ENCODE measurements at regions not wholly inside any gene's neighbourhood (a gene's known extent, or its start where the extent isn't known, plus 50 kb on each side); places are given as distances from the start of the nearest gene placed in this dataset.
"Not testable (repeated sequence)": the region's sequence is repeated elsewhere in the genome, so short reads cannot be mapped to it uniquely, and the experiment has no call there.

- H3K4me1 ChIP-seq (ENCODE audit: insufficient read depth, low read length) = no peaks in the 10 kb centered on the region
- H3K27ac ChIP-seq (ENCODE audit: low read depth, low read length) = no peak overlapping the region
- H3K9ac ChIP-seq (ENCODE audit: low read length) = no peak overlapping the region
- H3K9me3 ChIP-seq (ENCODE audit: low read length) = no peaks in the 10 kb centered on the region
- H3K36me3 ChIP-seq (ENCODE audit: insufficient read depth, low read length) = no peaks in the 10 kb centered on the region
- H3K4me3 ChIP-seq (ENCODE audit: low read depth in 1 of 2, low read length in 2 of 2) = no peak overlapping the region
- H3K27me3 ChIP-seq (ENCODE audit: control insufficient read depth in 1 of 2, insufficient read depth in 2 of 2, low read length in 2 of 2) = no peaks in the 10 kb centered on the region
Observed at GRCh38 chr4:18105030-18106011, 83.8 kb upstream of the LCORL start.

GRCh38 chr4:18103876-18104605 is 82.5 kb upstream of the LCORL start:
- Histone ChIP-seq H3K9ac (ENCODE audit: low read length) (no peak overlapping the region), H3K36me3 (ENCODE audit: insufficient read depth, low read length) (no peaks in the 10 kb centered on the region), H3K4me1 (ENCODE audit: insufficient read depth, low read length) (no peaks in the 10 kb centered on the region), H3K27me3 (ENCODE audit: control insufficient read depth in 1 of 2, insufficient read depth in 2 of 2, low read length in 2 of 2) (no peaks in the 10 kb centered on the region), H3K4me3 (ENCODE audit: low read depth in 1 of 2, low read length in 2 of 2) (no peak overlapping the region), H3K9me3 (ENCODE audit: low read length) (no peaks in the 10 kb centered on the region), H3K27ac (ENCODE audit: low read depth, low read length) (no peak overlapping the region)

DNA sequence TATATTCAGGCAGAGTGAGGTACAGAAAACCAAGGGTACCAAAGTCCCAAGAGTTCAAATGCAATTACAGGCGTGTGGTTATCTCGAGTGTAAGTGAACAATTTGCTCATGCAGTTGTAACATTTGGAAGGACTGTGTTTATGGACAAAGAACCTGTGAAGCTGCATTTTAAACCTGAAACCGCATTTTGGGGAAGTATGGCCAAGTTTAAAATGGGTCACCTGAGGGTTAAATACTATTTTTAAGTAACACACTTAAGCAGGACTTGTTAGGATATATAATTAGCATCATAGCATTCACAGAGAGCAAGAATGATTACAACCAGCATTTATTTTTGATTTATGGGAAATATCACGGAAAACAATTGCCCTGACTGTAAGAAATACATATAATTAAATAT is 79.1 kb upstream of the LCORL start:
- Histone ChIP-seq H3K27me3 (ENCODE audit: control insufficient read depth in 1 of 2, insufficient read depth in 2 of 2, low read length in 2 of 2) (no peaks in the 10 kb centered on the region), H3K4me1 (ENCODE audit: insufficient read depth, low read length) (no peaks in the 10 kb centered on the region), H3K27ac (ENCODE audit: low read depth, low read length) (no peak overlapping the region), H3K9me3 (ENCODE audit: low read length) (no peaks in the 10 kb centered on the region), H3K36me3 (ENCODE audit: insufficient read depth, low read length) (no peaks in the 10 kb centered on the region), H3K4me3 (ENCODE audit: low read depth in 1 of 2, low read length in 2 of 2) (no peak overlapping the region), H3K9ac (ENCODE audit: low read length) (no peak overlapping the region)

DNA sequence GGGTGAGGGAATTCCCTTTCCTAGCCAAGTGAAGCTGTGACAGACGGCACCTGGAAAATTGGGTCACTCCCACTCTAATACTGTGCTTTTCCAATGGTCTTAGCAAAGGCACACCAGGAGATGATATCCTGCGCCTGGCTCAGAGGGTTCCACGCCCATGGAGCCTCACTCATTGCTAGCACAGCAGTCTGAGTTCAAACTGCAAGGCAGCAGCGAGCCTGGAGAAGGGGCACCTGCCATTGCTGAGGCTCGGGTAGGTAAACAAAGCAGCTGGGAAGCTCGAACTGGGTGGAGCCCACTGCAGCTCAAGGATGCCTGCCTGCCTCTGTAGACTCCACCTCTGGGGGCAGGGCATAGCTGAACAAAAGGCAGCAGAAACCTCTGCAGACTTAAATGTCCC is 68.9 kb upstream of the LCORL start:
- H3K9ac ChIP-seq (ENCODE audit: low read length); H3K4me1 ChIP-seq (ENCODE audit: insufficient read depth, low read length); H3K9me3 ChIP-seq (ENCODE audit: low read length); H3K27ac ChIP-seq (ENCODE audit: low read depth, low read length); H3K36me3 ChIP-seq (ENCODE audit: insufficient read depth, low read length); H3K4me3 ChIP-seq (ENCODE audit: low read depth in 1 of 2, low read length in 2 of 2); H3K27me3 ChIP-seq (ENCODE audit: control insufficient read depth in 1 of 2, insufficient read depth in 2 of 2, low read length in 2 of 2): not testable (repeated sequence)

DNA sequence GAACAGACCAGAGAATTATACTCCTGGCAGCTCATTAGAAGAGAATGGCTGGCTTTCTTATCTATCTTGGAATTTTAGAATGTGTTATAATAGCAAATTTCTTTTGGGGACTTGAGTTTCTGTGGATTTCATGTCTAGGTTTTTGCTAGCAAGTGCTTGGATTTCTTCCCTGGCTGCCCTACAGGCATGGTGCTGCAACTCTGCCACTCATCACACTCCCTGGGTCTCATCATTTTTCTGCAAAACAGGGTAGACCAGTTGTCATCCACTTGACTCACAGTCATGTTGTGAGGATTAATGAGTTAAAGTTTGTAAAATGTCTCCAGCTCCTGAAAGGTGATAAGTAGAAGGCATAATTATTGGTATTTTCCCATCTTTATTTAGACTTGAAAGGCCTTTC is 60.7 kb upstream of the LCORL start:
- Histone ChIP-seq H3K9me3 (ENCODE audit: low read length) (no peaks in the 10 kb centered on the region), H3K4me1 (ENCODE audit: insufficient read depth, low read length) (no peaks in the 10 kb centered on the region), H3K9ac (ENCODE audit: low read length) (no peak overlapping the region), H3K4me3 (ENCODE audit: low read depth in 1 of 2, low read length in 2 of 2) (no peak overlapping the region), H3K27me3 (ENCODE audit: control insufficient read depth in 1 of 2, insufficient read depth in 2 of 2, low read length in 2 of 2) (no peaks in the 10 kb centered on the region), H3K27ac (ENCODE audit: low read depth, low read length) (no peak overlapping the region), H3K36me3 (ENCODE audit: insufficient read depth, low read length) (no peaks in the 10 kb centered on the region)

GRCh38 chr4:18081708-18082107 is 60.2 kb upstream of the LCORL start:
- Histone ChIP-seq H3K27ac (ENCODE audit: low read depth, low read length) (no peak overlapping the region), H3K36me3 (ENCODE audit: insufficient read depth, low read length) (no peaks in the 10 kb centered on the region), H3K4me3 (ENCODE audit: low read depth in 1 of 2, low read length in 2 of 2) (no peak overlapping the region), H3K27me3 (ENCODE audit: control insufficient read depth in 1 of 2, insufficient read depth in 2 of 2, low read length in 2 of 2) (no peaks in the 10 kb centered on the region), H3K9ac (ENCODE audit: low read length) (no peak overlapping the region), H3K4me1 (ENCODE audit: insufficient read depth, low read length) (no peaks in the 10 kb centered on the region), H3K9me3 (ENCODE audit: low read length) (no peaks in the 10 kb centered on the region)

GRCh38 chr4:18077808-18078207 is 56.3 kb upstream of the LCORL start:
- no peak overlapping the region for H3K4me3 ChIP-seq (ENCODE audit: low read depth in 1 of 2, low read length in 2 of 2)
- H3K27ac ChIP-seq (ENCODE audit: low read depth, low read length) = no peak overlapping the region
- no peaks in the 10 kb centered on the region for H3K27me3 ChIP-seq (ENCODE audit: control insufficient read depth in 1 of 2, insufficient read depth in 2 of 2, low read length in 2 of 2)
- no peaks in the 10 kb centered on the region for H3K4me1 ChIP-seq (ENCODE audit: insufficient read depth, low read length)
- no peak overlapping the region for H3K9ac ChIP-seq (ENCODE audit: low read length)
- H3K36me3 ChIP-seq (ENCODE audit: insufficient read depth, low read length) = no peaks in the 10 kb centered on the region
- H3K9me3 ChIP-seq (ENCODE audit: low read length) = no peaks in the 10 kb centered on the region

DNA sequence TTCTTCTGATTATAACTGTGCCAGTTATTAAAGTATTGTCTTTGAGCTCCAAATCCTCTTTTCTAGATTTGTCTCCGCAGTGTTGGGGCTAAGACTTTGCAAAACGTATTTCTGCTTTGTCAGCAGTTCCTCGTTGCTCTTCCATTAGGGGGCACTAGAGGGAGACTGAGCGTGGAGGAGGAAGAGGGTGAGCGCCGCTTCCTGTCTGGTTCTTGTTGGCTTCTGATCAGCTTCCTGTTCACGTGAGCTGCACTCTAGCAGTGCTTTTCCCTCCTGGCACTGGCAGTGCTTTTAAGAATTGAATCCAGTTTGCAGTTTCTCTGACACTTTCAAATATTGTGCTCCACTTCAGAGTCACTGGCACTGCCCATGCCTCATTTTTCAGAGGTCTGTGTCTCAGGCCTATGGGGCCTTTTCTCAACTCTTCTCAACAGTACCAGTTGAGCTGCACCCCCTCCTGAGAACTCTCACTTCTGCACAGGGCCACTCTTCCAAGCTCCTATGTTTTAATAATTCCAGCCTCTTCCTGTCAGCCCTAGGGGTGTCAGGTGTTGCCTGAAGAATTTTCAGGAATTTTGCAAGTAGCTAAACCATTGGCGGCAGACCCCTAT is 54.4 kb upstream of the LCORL start:
- Histone ChIP-seq H3K4me1 (ENCODE audit: insufficient read depth, low read length) (no peaks in the 10 kb centered on the region), H3K9ac (ENCODE audit: low read length) (no peak overlapping the region), H3K9me3 (ENCODE audit: low read length) (no peaks in the 10 kb centered on the region), H3K36me3 (ENCODE audit: insufficient read depth, low read length) (no peaks in the 10 kb centered on the region), H3K27ac (ENCODE audit: low read depth, low read length) (no peak overlapping the region), H3K27me3 (ENCODE audit: control insufficient read depth in 1 of 2, insufficient read depth in 2 of 2, low read length in 2 of 2) (no peaks in the 10 kb centered on the region), H3K4me3 (ENCODE audit: low read depth in 1 of 2, low read length in 2 of 2) (no peak overlapping the region)

- Histone ChIP-seq H3K36me3 (ENCODE audit: insufficient read depth, low read length) (no peaks in the 10 kb centered on the region), H3K27ac (ENCODE audit: low read depth, low read length) (no peak overlapping the region), H3K9me3 (ENCODE audit: low read length) (no peaks in the 10 kb centered on the region), H3K27me3 (ENCODE audit: control insufficient read depth in 1 of 2, insufficient read depth in 2 of 2, low read length in 2 of 2) (no peaks in the 10 kb centered on the region), H3K4me3 (ENCODE audit: low read depth in 1 of 2, low read length in 2 of 2) (no peak overlapping the region), H3K9ac (ENCODE audit: low read length) (no peak overlapping the region), H3K4me1 (ENCODE audit: insufficient read depth, low read length) (no peaks in the 10 kb centered on the region)
Observed at GRCh38 chr4:18071894-18072293, 50.3 kb upstream of the LCORL start.
